Mesothelial cell of epicardium (in vitro differentiated cells): ENCODE measurements at regions not wholly inside any gene's neighbourhood (a gene's known extent, or its start where the extent isn't known, plus 50 kb on each side); places are given as distances from the start of the nearest gene placed in this dataset.

Experiments
- DNase-seq, 2 experiments: peaks; one replicate each; pipeline ENCODE4 v3.0.0; 2021; ENCODE audit warnings: low spot score in 2 of 2; ENCODE audit not compliant: unreplicated experiment in 2 of 2
- H3K27ac Mint-ChIP-seq: 2 replicates; pipeline ENCODE4 v1.8.0; 2021; ENCODE audit warnings: mixed read lengths
- H3K27me3 Mint-ChIP-seq: 2 replicates; pipeline ENCODE4 v1.8.0; 2021; ENCODE audit warnings: low read depth, mixed read lengths
- H3K36me3 Mint-ChIP-seq: 2 replicates; pipeline ENCODE4 v1.8.0; 2021; ENCODE audit warnings: mixed read lengths
- H3K4me1 Mint-ChIP-seq: 2 replicates; pipeline ENCODE4 v1.8.0; 2021; ENCODE audit warnings: mixed read lengths
- H3K4me3 Mint-ChIP-seq: 2 replicates; pipeline ENCODE4 v1.8.0; 2021; ENCODE audit warnings: mild to moderate bottlenecking, moderate library complexity, mixed read lengths
- H3K9me3 Mint-ChIP-seq: 2 replicates; pipeline ENCODE4 v1.8.0; 2021; ENCODE audit warnings: mixed read lengths
- CTCF ChIP-seq: fragments of 200-600 bp; sonication (generic); IDR thresholded peaks from one replicate; pipeline ENCODE4 v1.5.0; 2021; ENCODE audit warnings: antibody characterized with exemption; ENCODE audit not compliant: unreplicated experiment

- H3K4me3 Mint-ChIP-seq: no peak overlapping the region
- peaks cover 71% of the 10 kb centered on the region for H3K27me3 Mint-ChIP-seq
- H3K36me3 Mint-ChIP-seq: no peaks in the 10 kb centered on the region
- H3K27ac Mint-ChIP-seq: no peak overlapping the region
- peaks cover 6% of the 10 kb centered on the region for H3K4me1 Mint-ChIP-seq
- TF ChIP-seq CTCF: no peak
- no peak for DNase-seq
- H3K9me3 Mint-ChIP-seq: no peaks in the 10 kb centered on the region
Measured at GRCh38 chr7:67595431-67596180, 599.0 kb downstream of the TYW1 start.

DNA sequence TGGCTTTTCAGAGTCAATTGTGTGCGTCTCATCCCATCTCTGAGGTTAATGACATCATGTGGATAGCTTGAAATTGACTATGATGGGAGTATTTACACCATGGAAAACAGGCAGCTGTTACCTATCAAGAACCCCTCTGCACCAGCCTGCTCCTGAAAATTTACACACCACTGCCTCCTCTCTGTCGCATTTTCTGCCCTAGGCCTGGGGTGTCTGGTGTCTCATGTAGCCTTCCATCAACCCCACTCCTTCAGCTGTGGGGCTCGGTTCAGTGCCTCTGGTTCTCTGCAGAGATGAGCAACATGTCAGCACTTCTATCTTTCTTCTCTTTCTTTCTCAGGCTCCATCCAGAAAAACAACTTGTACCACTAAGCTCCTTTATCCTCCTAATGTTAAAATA is 600.5 kb downstream of the TYW1 start:
- H3K27me3 Mint-ChIP-seq: peaks cover 81% of the 10 kb centered on the region
- no peak overlapping the region for H3K27ac Mint-ChIP-seq
- no peaks in the 10 kb centered on the region for H3K36me3 Mint-ChIP-seq
- peaks cover 13% of the 10 kb centered on the region for H3K4me1 Mint-ChIP-seq
- no peak overlapping the region for H3K4me3 Mint-ChIP-seq
- no peaks in the 10 kb centered on the region for H3K9me3 Mint-ChIP-seq
- DNase-seq: no peak
- TF ChIP-seq CTCF: no peak

DNA sequence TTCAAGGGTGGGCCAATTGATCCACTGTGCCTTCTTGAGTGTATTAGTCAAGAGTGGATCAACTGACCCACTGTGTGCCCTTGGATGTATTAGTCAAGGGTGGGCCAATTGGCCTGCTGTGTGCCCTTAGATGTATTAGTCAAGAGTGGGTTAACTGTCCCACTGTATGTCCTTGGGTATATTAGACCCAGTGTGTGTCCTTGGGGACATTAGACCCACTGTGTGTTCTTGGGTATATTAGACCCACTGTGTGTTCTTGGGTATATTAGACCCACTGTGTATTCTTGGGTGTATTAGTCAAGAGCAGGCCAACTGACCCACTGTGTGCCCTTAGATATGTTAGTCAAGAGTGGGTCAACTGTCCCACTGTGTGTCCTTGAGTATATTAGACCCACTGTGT is 601.8 kb downstream of the TYW1 start:
- H3K27me3 Mint-ChIP-seq: peaks cover 72% of the 10 kb centered on the region
- DNase-seq: no peak
- no peak overlapping the region for H3K4me3 Mint-ChIP-seq
- H3K9me3 Mint-ChIP-seq: no peaks in the 10 kb centered on the region
- TF ChIP-seq CTCF: no peak
- H3K36me3 Mint-ChIP-seq: no peaks in the 10 kb centered on the region
- H3K4me1 Mint-ChIP-seq: peaks cover 23% of the 10 kb centered on the region
- no peak overlapping the region for H3K27ac Mint-ChIP-seq

- Mint-ChIP-seq H3K27ac (no peak overlapping the region), H3K27me3 (peaks cover 62% of the 10 kb centered on the region), H3K4me3 (no peak overlapping the region), H3K4me1 (peaks cover 32% of the 10 kb centered on the region), H3K9me3 (no peaks in the 10 kb centered on the region), H3K36me3 (no peaks in the 10 kb centered on the region)
- no peak for TF ChIP-seq CTCF
- DNase-seq: no peak
Measured at GRCh38 chr7:67599331-67600062, 602.9 kb downstream of the TYW1 start.

GRCh38 chr7:67602246-67602887 is 605.7 kb downstream of the TYW1 start:
- Mint-ChIP-seq H3K36me3 (no peaks in the 10 kb centered on the region), H3K27me3 (peaks cover 34% of the 10 kb centered on the region), H3K4me3 (no peak overlapping the region), H3K9me3 (peaks cover 9% of the 10 kb centered on the region), H3K4me1 (peaks cover 37% of the 10 kb centered on the region), H3K27ac (no peak overlapping the region)
- DNase-seq: no peak
- no peak for TF ChIP-seq CTCF
